AG04450 (cell line): ENCODE measurements at regions not wholly inside any gene's neighbourhood (a gene's known extent, or its start where the extent isn't known, plus 50 kb on each side); places are given as distances from the start of the nearest gene placed in this dataset.

Source experiments
- CTCF ChIA-PET: fragments of 300-600, 350-600 bp; formaldehyde crosslinking; extraction: SDS; loops from one replicate; lab custom pipeline; 2022; ENCODE audit warnings: antibody characterized with exemption, inconsistent platforms; lab: Charles Lee
- POLR2A ChIA-PET: fragments of 350-600 bp; formaldehyde crosslinking; extraction: SDS; loops from one replicate; lab custom pipeline; 2021; ENCODE audit warnings: antibody characterized with exemption, inconsistent platforms; lab: Yijun Ruan, JAX
- DNase-seq: peaks from one replicate; pipeline ENCODE4 v3.0.0-alpha.2; 2011; ENCODE audit warnings: low read depth, low spot score
- H3K27ac ChIP-seq: one replicate; pipeline ENCODE4 v1.5.1; 2012; ENCODE audit warnings: low read depth, low read length, control low read depth
- H3K27me3 ChIP-seq: one replicate; pipeline ENCODE4 v1.6.0; 2012; ENCODE audit warnings: low read length; ENCODE audit not compliant: control insufficient read depth, insufficient read depth
- H3K4me3 ChIP-seq: 2 replicates; pipeline ENCODE4 v1.5.1; 2011; ENCODE audit warnings: mild to moderate bottlenecking, low read depth, low read length, control low read depth
- H3K9me3 ChIP-seq: 2 replicates; pipeline ENCODE4 v1.5.1; 2012; ENCODE audit warnings: low read length; ENCODE audit not compliant: control insufficient read depth, insufficient read depth
- TF ChIP-seq, protein P1 (sequence below): IDR thresholded peaks from 2 replicates; pipeline ENCODE4 v1.5.1; 2011; ENCODE audit warnings: low read depth, low read length, control low read depth, inconsistent platforms

DNA sequence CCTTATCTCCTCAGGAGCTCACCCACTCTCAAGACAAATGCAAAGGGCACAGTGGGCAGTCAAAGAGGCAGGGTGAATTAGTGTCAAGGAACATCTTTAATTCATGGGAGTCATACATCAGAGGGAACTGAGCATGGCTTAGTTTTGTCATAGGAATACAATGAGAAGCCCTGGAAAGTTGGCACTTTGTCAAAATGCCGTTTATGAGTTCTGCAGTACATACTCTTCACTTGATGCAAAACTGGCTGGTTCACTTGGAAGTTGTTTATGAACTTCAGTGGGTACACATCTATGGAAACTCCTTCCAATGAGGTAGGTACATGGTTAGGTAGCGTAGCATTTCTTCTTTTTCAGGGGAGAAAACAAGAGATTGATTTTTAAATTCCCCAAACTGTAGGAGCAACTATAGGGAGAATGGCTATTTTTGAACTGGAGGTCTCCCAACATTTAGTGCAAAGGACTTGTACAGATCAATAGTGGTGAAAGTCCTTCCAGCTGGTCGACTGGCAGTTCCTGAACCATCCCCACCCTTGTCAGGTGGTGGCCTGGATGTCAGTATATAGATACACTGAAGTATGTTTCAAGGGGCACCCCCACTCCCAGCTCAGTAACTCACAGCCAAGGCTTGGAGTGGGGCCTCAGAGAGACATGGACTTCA, 580.5 kb downstream of the REEP3 start:
- POLR2A ChIA-PET = no interaction called here
- TF ChIP-seq, protein P1, sequence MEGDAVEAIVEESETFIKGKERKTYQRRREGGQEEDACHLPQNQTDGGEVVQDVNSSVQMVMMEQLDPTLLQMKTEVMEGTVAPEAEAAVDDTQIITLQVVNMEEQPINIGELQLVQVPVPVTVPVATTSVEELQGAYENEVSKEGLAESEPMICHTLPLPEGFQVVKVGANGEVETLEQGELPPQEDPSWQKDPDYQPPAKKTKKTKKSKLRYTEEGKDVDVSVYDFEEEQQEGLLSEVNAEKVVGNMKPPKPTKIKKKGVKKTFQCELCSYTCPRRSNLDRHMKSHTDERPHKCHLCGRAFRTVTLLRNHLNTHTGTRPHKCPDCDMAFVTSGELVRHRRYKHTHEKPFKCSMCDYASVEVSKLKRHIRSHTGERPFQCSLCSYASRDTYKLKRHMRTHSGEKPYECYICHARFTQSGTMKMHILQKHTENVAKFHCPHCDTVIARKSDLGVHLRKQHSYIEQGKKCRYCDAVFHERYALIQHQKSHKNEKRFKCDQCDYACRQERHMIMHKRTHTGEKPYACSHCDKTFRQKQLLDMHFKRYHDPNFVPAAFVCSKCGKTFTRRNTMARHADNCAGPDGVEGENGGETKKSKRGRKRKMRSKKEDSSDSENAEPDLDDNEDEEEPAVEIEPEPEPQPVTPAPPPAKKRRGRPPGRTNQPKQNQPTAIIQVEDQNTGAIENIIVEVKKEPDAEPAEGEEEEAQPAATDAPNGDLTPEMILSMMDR = no peak
- no peaks in the 10 kb centered on the region for H3K27me3 ChIP-seq
- no peak for DNase-seq
- H3K27ac ChIP-seq = no peak overlapping the region
- no peak overlapping the region for H3K4me3 ChIP-seq
- CTCF ChIA-PET = no interaction called here
- H3K9me3 ChIP-seq = no peaks in the 10 kb centered on the region

DNA sequence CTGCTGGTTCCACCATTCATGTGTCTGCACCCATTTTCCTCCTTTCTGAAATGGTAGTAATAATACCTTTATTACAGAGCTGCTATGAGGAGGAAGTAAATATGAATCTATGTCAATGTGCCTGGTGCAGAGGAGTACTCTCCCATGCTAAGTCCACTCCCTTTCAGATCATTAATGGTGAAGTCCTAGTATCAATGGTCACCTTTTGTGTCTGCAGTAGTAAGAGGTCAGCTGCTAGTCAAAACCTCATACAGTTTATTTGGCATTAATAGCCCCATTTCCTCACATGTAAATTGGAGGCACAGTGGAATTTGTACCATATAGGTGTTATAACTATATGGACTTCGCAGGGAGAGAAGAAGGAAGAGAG, 581.0 kb downstream of the REEP3 start:
- no peak for DNase-seq
- POLR2A ChIA-PET = no interaction called here
- CTCF ChIA-PET = no interaction called here
- TF ChIP-seq, protein P1 = no peak
- no peak overlapping the region for H3K4me3 ChIP-seq
- no peaks in the 10 kb centered on the region for H3K9me3 ChIP-seq
- H3K27me3 ChIP-seq = no peaks in the 10 kb centered on the region
- no peak overlapping the region for H3K27ac ChIP-seq

DNA sequence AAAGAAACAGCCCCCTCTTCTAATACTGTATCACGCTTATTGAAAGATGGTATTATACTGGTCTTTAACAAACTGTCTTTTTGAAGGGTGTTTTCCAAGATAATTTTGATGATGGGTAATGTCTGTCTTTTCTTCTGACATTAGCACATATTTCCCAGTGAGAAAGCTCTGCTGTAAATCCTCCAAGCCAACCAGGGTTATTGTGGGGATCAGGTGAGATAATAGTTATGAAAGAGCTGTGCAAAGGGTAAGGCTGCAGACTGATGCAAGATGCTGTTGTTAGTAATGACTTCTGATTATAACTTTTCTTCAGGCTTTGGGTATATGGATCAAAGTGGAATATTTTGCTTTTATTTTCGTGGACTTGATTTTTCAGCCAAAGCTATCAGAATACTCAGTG, 581.7 kb downstream of the REEP3 start:
- no peak overlapping the region for H3K4me3 ChIP-seq
- DNase-seq = no peak
- ChIA-PET POLR2A (no interaction called here), CTCF (no interaction called here)
- H3K27ac ChIP-seq = no peak overlapping the region
- H3K9me3 ChIP-seq = no peaks in the 10 kb centered on the region
- TF ChIP-seq, protein P1 = no peak
- no peaks in the 10 kb centered on the region for H3K27me3 ChIP-seq

DNA sequence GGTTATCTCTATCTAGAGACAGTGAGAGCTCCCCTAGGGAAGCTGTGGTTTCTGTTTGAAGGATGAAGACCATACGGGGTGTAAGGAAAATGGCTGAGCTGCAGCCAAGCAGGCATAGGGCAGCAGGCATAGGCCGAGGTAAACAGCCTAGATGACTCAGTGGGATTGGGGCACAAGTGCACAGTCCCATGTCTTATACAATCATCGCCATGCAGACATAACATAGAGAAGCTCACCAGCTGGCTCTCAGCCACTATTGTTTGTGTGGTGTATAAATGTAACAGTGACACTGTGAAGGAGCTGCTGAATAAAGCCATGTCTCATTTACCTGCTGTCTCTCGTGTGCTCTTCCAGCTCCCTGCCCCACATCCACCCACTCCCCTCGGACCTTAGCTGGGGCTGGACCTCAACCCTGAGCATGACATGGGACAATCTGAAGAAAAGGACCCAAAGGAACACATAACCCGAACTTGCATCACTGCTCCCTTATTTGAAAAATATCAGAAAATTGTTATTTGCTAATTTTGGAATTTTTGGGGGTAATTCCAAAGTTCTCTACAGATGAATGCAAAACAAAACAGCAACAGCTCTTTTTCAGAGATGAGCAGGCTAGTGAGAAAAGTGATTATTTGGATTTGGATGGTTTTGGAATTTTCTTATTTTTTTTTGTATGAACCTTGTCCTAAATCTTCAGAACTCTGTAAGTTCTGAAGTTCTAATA, 582.7 kb downstream of the REEP3 start:
- Histone ChIP-seq H3K27ac (no peak overlapping the region), H3K27me3 (no peaks in the 10 kb centered on the region), H3K4me3 (no peak overlapping the region), H3K9me3 (no peaks in the 10 kb centered on the region)
- CTCF ChIA-PET = interaction anchor here (1.1 kb wide), 1 partner anchor 11 kb away, joined by 4 read pairs; no protein-coding TSS in a partner anchor
- no peak for DNase-seq
- TF ChIP-seq, protein P1 = no peak
- POLR2A ChIA-PET = no interaction called here

DNA sequence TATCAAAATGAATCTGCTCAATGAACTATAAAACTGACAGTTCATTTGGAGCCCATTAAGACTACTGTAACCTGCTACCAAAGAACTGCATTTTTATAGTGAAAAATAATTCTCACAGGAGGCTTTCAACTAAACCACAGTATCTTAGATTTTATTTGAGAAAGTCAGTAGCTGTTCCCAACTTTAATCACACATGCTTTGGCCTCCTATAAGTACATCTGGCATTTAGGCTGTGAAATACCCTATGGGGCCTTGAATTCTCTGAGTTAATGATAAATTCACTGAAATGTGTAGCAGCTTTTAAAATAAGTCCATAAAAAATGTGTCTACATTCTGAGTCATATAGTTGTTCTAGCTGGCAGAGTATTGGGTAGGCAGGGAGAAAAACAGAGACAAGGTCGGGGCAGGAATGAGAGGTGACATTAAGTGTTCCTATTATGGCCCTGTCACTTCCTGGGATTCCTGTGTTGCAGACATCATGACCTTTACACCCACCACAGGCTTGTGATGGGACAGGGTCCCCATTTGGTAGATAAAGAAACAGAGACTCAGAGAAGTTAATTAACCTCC, 588.8 kb downstream of the REEP3 start:
- DNase-seq = no peak
- H3K27ac ChIP-seq = no peak overlapping the region
- POLR2A ChIA-PET = no interaction called here
- no peak overlapping the region for H3K4me3 ChIP-seq
- no peaks in the 10 kb centered on the region for H3K27me3 ChIP-seq
- TF ChIP-seq, protein P1 = no peak
- CTCF ChIA-PET = no interaction called here
- H3K9me3 ChIP-seq = no peaks in the 10 kb centered on the region
